Spinal cord (tissue), 1 donor: ENCODE measurements at regions not wholly inside any gene's neighbourhood (a gene's known extent, or its start where the extent isn't known, plus 50 kb on each side); places are given as distances from the start of the nearest gene placed in this dataset. TPM values are rescaled to one million over a fixed set of nuclear protein-coding genes. Genes with fewer than 3 reads are reported as not detected.

Experiments used
- small RNA-seq: library from RNA; depleted of rRNA; stranded (forward); fragments of <200 nt; gene quantifications from one replicate; pipeline ENCODE3, GENCODE V24; 2014; ENCODE audit warnings: low replicate concordance

Small RNA genes in the stretch of these regions (small RNA-seq; reads per million reads assigned to genes)
- gene RN7SL342P = not detected
- gene RNU4-17P = not detected
- gene RNU6-567P = not detected
